GM12801 (cell line): ENCODE measurements at regions not wholly inside any gene's neighbourhood (a gene's known extent, or its start where the extent isn't known, plus 50 kb on each side); places are given as distances from the start of the nearest gene placed in this dataset.

ENCODE experiments used
- TF ChIP-seq, protein P1 (sequence below): IDR thresholded peaks from one replicate; pipeline ENCODE4 v1.5.1; 2011; ENCODE audit warnings: control low read depth; ENCODE audit not compliant: insufficient read length; ENCODE audit errors: extremely low read depth

DNA sequence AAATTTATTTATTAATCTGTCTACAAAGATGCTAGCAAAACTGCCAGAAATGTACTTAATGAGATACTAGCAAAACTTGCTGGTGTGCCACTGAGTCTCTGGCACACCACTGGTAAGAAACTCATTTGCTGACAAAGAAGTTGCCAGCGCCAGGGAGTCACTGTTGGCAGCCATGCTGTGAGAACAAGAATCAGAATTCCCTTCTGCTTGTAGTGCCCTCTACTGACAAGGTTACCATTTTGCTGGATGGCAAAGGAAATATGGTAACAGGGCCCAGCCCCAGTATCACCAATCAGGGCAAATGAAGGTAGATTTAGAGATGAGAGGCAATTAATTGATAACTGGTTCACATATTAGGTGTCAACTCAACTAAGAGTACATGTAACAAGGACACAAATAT is 750.1 kb upstream of the ADGRL3 start:
- TF ChIP-seq, protein P1, sequence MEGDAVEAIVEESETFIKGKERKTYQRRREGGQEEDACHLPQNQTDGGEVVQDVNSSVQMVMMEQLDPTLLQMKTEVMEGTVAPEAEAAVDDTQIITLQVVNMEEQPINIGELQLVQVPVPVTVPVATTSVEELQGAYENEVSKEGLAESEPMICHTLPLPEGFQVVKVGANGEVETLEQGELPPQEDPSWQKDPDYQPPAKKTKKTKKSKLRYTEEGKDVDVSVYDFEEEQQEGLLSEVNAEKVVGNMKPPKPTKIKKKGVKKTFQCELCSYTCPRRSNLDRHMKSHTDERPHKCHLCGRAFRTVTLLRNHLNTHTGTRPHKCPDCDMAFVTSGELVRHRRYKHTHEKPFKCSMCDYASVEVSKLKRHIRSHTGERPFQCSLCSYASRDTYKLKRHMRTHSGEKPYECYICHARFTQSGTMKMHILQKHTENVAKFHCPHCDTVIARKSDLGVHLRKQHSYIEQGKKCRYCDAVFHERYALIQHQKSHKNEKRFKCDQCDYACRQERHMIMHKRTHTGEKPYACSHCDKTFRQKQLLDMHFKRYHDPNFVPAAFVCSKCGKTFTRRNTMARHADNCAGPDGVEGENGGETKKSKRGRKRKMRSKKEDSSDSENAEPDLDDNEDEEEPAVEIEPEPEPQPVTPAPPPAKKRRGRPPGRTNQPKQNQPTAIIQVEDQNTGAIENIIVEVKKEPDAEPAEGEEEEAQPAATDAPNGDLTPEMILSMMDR = no peak

DNA sequence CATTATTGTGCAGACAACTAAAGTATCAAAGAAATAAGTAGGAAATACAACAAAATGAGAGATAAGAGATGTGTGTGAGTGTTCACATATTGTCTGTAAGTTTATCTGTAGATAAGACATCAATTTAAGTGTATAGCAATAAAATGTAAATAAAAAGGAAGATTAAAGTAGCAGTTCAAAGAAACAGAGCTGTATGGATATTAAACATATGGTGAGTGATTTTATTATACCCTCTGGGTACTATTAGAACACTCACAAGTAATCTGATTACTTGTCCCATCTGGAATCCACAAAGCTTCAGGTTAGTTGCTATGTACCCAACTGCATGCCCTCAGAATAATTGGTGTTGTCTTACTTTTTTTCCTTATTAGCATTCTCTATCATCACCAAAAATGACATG is 747.9 kb upstream of the ADGRL3 start:
- TF ChIP-seq, protein P1 = no peak

DNA sequence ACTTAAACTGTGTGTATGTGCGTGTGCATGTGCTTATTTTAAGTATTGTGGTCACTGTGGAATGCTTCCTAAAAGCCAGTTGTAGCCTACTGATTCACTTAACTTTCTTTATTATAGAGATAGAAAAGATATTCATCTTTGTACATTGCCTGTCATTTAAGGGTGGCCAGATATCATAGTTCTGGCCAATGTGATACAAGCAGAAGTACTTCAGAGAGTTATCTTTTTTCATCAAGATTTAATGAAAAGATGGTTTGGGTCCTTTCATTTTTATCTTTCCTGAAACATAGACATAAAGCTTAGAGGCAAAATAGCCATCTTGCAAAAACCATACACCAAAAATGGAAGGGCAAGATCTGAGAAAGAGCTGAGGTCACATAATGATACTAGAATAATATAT is 744.7 kb upstream of the ADGRL3 start:
- TF ChIP-seq, protein P1 = no peak

DNA sequence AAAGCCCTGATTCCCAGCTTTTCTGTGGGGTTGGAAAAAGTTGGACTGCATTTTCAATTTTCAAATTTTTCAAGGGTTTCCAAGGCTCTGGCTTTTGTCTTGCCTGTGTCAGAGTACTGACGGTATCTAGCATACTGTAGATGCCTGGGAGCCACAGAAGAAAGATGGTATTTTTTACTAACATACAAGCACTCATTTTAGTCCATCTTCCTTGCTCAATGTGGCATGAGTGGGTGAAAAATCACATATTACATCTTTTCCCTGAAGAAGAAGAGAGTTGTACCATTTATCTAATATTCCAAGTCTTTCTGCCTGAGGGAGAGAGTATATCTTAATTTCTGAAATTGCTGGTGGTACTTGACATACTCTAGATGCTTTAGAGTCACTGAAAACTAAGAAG is 738.6 kb upstream of the ADGRL3 start:
- TF ChIP-seq, protein P1 = no peak

DNA sequence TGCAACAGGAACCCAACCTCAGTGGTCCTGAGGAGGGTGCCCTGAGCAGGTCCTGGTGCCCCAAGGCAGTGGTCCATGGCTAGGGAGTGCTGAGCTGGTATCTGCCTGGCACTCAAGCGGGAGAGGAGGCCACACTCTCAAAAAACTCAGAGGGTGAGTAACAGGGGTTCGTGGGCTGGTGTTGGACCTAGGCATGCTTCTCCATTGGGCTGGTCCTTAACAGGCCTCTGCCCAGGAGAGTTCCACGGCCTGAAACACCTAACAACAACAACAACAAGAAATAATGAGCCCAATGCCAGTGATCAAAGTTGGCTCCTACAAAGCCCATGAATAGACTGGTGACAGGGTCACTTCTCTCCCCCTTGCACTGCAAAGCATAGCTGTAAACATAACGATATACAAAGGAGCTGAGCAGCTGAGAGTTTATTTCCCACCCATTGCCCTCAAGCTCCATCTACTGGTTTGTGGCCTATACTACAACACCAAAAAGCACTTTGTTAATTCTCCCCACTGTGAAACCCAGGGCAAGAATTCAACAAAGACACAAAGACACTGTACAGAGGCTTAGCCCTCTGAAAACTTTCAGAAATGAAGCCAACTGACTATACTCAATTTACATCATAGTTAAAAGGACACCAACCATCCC is 736.1 kb upstream of the ADGRL3 start:
- TF ChIP-seq, protein P1 = no peak

DNA sequence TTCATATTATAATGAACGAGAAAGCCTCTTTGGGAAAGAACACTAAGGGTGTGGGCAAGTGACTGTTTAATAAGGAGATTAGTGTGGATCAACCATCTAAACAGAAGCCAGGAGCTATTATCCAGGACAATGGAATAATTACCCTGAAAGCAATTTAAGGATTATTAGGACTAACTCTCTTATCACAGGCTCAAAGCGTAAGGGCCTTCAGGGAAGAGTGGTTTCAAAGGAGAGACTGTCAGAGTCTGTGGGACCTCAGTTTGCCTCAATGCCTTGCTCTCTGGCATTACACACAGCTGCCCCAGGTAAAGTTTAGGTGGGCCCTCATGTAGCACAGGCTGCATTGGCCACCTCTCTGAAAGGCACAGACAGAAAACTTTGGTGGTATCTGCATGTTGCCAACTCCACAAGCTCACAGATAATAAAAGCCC is 717.2 kb upstream of the ADGRL3 start:
- TF ChIP-seq, protein P1 = no peak

DNA sequence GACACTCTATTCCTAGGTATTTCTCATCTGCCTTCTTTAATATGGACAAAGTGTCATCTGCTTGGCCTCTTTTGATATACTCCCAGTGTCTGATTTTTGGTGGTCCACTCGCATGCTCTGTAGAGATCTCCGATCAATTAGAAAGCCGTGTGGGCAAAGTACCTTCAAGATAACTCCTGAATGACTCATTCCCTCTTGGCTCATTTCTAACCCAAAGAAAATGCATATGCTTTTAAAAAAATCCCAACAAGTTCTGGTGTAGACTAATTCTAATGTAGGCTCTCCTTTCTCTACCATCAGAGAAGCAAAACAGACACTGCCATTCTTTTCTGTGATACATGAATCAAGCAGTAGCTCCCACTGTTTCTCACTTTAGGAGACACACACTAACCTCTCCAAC is 714.9 kb upstream of the ADGRL3 start:
- TF ChIP-seq, protein P1 = no peak
